Skin of body (tissue), 1 donor: ENCODE measurements at regions not wholly inside any gene's neighbourhood (a gene's known extent, or its start where the extent isn't known, plus 50 kb on each side); places are given as distances from the start of the nearest gene placed in this dataset.
A peak's percentile ranks its signal among the peaks of the same experiment; 100 is the strongest.
"Not testable (repeated sequence)": the region's sequence is repeated elsewhere in the genome, so short reads cannot be mapped to it uniquely, and the experiment has no call there.

ENCODE experiments used
- DNase-seq: peaks from one replicate; lab custom pipeline; 2025; lab: John Stamatoyannopoulos, UW

GRCh38 chr12:30578426-30578825 is 117.2 kb downstream of the IPO8 start:
- no peak for DNase-seq

GRCh38 chr12:30573145-30573544 is 122.5 kb downstream of the IPO8 start:
- DNase-seq, result no peak

- DNase-seq, result peak; percentile 64
These were observed 125.3 kb downstream of the IPO8 start for GRCh38 chr12:30570211-30570890.

- no peak for DNase-seq
These were observed 126.2 kb downstream of the IPO8 start for GRCh38 chr12:30569426-30569825.

GRCh38 chr12:30568453-30568852 is 127.2 kb downstream of the IPO8 start:
- DNase-seq, result no peak

- DNase-seq, result no peak
These were observed 128.6 kb downstream of the IPO8 start for GRCh38 chr12:30567082-30567481.

- DNase-seq, result no peak
These were observed 131.3 kb downstream of the IPO8 start for GRCh38 chr12:30564394-30564793.

GRCh38 chr12:30548203-30548602 is 147.5 kb downstream of the IPO8 start:
- DNase-seq, result no peak

- DNase-seq, result no peak
These were observed 149.5 kb downstream of the IPO8 start for GRCh38 chr12:30546121-30546520.

GRCh38 chr12:30544704-30545103 is 151.0 kb downstream of the IPO8 start:
- not testable (repeated sequence) for DNase-seq

- no peak for DNase-seq
These were observed 158.4 kb downstream of the IPO8 start for GRCh38 chr12:30537228-30537627.

- DNase-seq, result no peak
These were observed 162.0 kb downstream of the IPO8 start for GRCh38 chr12:30533558-30534265.

- no peak for DNase-seq
These were observed 163.7 kb downstream of the IPO8 start for GRCh38 chr12:30531731-30532678.

GRCh38 chr12:30529489-30530269 is 166.0 kb downstream of the IPO8 start:
- no peak for DNase-seq

- no peak for DNase-seq
These were observed 170.5 kb downstream of the IPO8 start for GRCh38 chr12:30525171-30525570.

- DNase-seq, result not testable (repeated sequence)
These were observed 175.4 kb downstream of the IPO8 start for GRCh38 chr12:30520285-30520684.

GRCh38 chr12:30519535-30519934 is 176.1 kb downstream of the IPO8 start:
- DNase-seq, result no peak

GRCh38 chr12:30517320-30517719 is 178.3 kb downstream of the IPO8 start:
- DNase-seq, result no peak

GRCh38 chr12:30515351-30515750 is 180.3 kb downstream of the IPO8 start:
- peak; percentile 49 for DNase-seq

- no peak for DNase-seq
These were observed 181.0 kb downstream of the IPO8 start for GRCh38 chr12:30514666-30515065.
